ENCODE measurements at regions not wholly inside any gene's neighbourhood (a gene's known extent, or its start where the extent isn't known, plus 50 kb on each side); places are given as distances from the start of the nearest gene placed in this dataset.
"Not testable (repeated sequence)": the region's sequence is repeated elsewhere in the genome, so short reads cannot be mapped to it uniquely, and the experiment has no call there.

DNA sequence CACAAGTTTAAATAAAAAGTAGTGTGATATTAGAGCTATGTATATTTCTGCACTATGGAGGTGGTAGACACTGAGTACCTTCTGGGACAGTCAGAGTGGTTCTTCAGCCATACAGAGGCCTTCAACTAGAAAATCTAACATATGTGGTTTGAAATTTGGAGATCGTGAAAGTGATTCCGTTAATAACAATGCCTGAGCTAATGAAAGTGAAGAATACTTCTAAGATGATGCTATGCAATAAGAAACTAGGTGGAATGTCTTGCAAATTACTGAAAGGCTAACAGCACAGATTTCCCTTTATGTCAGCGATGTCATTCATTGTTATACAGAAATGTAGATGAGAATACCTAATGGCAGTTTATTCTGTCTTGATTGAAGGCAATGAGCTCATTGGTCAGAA is 1984.7 kb upstream of the RAG2 start:
- H3K9me3 ChIP-seq (replicated peaks) = peaks cover 3% of the 10 kb centered on the region; the same call in 1 of the 2 replicates
- H3K36me3 ChIP-seq = no peaks in the 10 kb centered on the region
- no peaks in the 10 kb centered on the region for H3K27me3 ChIP-seq (replicated peaks)
- peak in 1 of 2 experiments; percentile 1 for DNase-seq (ENCODE audit: low read depth in 1 of 2, low spot score in 2 of 2)
- H3K4me3 ChIP-seq = no peak overlapping the region
- H3K27ac ChIP-seq = 0 out of 2 replicates have a peak overlapping the region, but pooled peaks have one; percentile 8
- H3K4me1 ChIP-seq (replicated peaks) = 0 out of 2 replicates have a peak, but pooled peaks cover 3% of the 10 kb centered on the region

DNA sequence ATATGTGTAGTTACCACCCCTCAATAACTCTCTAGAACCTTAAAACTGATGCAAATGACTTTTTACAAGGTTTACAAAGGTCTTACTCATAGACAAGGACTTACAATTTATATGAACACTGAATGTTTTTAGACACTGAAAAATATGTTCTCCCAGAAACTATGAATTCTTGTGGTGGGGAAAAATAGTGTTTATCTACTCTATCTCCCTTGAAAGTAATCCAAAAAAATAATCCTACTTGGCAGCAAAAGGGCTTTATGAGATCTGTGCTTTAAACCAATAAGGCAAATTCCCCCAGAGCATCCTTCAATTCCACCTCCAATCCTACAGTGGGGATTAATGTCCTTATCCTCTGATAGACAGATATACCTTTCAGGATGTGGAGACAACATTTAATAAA is 1984.1 kb upstream of the RAG2 start:
- Histone ChIP-seq H3K4me1 (replicated peaks) (0 out of 2 replicates have a peak, but pooled peaks cover 3% of the 10 kb centered on the region), H3K27me3 (replicated peaks) (no peaks in the 10 kb centered on the region), H3K9me3 (replicated peaks) (peaks cover 4% of the 10 kb centered on the region; the same call in 1 of the 2 replicates), H3K36me3 (no peaks in the 10 kb centered on the region), H3K27ac (0 out of 2 replicates have a peak overlapping the region, but pooled peaks have one; percentile 8), H3K4me3 (no peak overlapping the region)
- no peak for DNase-seq (ENCODE audit: low read depth in 1 of 2, low spot score in 2 of 2)

GRCh38 chr11:38577769-38578168 is 1979.7 kb upstream of the RAG2 start:
- no peaks in the 10 kb centered on the region for H3K36me3 ChIP-seq
- DNase-seq (ENCODE audit: low read depth in 1 of 2, low spot score in 2 of 2) = no peak

DNA sequence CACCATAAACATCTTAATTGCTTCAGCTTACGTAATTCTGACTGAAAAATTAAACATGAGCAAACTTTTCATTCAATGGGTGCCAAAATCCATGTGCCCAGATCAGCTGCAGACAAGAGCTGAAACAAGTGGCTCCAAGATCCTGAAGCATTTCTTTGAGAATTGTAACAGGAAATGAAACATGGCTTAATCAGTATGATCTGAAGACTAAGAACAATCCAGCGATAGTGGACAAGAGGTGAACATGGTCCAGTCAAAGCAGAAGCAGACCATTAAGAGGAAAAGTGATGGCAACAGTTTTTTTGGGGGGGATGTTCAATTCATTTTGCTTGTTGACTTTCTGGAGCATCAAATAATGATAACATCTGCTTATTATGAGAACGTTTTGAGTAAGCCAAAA is 1964.5 kb upstream of the RAG2 start:
- no peak for DNase-seq (ENCODE audit: low read depth in 1 of 2, low spot score in 2 of 2)
- Histone ChIP-seq H3K36me3 (no peaks in the 10 kb centered on the region), H3K9me3 (replicated peaks) (no peaks in the 10 kb centered on the region), H3K27me3 (replicated peaks) (no peaks in the 10 kb centered on the region), H3K27ac (no peak overlapping the region), H3K4me3 (no peak overlapping the region), H3K4me1 (replicated peaks) (no peaks in the 10 kb centered on the region)

More at GRCh38 chr11:38577769-38578168, 1979.7 kb upstream of the RAG2 start:
- H3K4me3 ChIP-seq = no peak overlapping the region
- H3K27me3 ChIP-seq (replicated peaks) = no peaks in the 10 kb centered on the region
- no peak overlapping the region for H3K27ac ChIP-seq
- no peaks in the 10 kb centered on the region for H3K4me1 ChIP-seq (replicated peaks)
- H3K9me3 ChIP-seq (replicated peaks) = peaks cover 4% of the 10 kb centered on the region; the same call in 1 of the 2 replicates

- Histone ChIP-seq H3K36me3 (no peaks in the 10 kb centered on the region), H3K4me1 (replicated peaks) (no peaks in the 10 kb centered on the region), H3K9me3 (replicated peaks) (no peaks in the 10 kb centered on the region), H3K4me3 (no peak overlapping the region), H3K27ac (no peak overlapping the region), H3K27me3 (replicated peaks) (no peaks in the 10 kb centered on the region)
- no peak for DNase-seq (ENCODE audit: low read depth in 1 of 2, low spot score in 2 of 2)
Measured at GRCh38 chr11:38553148-38553547, 1955.1 kb upstream of the RAG2 start.

- Histone ChIP-seq H3K27ac (no peak overlapping the region), H3K27me3 (replicated peaks) (no peaks in the 10 kb centered on the region), H3K9me3 (replicated peaks) (no peaks in the 10 kb centered on the region), H3K4me3 (no peak overlapping the region), H3K4me1 (replicated peaks) (peaks cover 24% of the 10 kb centered on the region), H3K36me3 (no peaks in the 10 kb centered on the region)
- no peak for DNase-seq (ENCODE audit: low read depth in 1 of 2, low spot score in 2 of 2)
Measured at GRCh38 chr11:38547462-38547861, 1949.4 kb upstream of the RAG2 start.

- H3K4me1 ChIP-seq (replicated peaks) = peaks cover 25% of the 10 kb centered on the region
- H3K36me3 ChIP-seq = no peaks in the 10 kb centered on the region
- no peaks in the 10 kb centered on the region for H3K9me3 ChIP-seq (replicated peaks)
- H3K4me3 ChIP-seq = no peak overlapping the region
- peak overlapping the region; percentile 96 for H3K27ac ChIP-seq
- peak in 1 of 2 experiments; percentile 53 for DNase-seq (ENCODE audit: low read depth in 1 of 2, low spot score in 2 of 2)
- H3K27me3 ChIP-seq (replicated peaks) = no peaks in the 10 kb centered on the region
Measured at GRCh38 chr11:38543986-38544385, 1946.0 kb upstream of the RAG2 start.

DNA sequence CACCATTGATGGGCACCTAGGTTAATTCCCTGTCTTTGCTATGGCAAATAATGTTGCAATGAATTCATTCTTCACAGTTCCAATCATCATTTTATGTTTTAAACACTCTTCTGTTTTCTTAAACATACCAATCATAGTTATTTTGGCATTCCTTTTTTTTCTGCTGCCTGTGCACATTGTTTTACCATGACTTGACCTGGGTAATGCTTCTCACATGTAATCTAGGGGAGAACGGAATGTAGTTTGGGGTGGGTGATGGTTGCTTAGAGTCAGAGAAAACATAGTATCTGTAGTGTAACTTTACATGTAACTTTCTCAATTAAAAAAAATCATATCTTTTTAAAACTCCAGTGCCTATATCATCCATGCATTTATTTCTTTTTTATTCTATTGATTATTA is 1945.3 kb upstream of the RAG2 start:
- Histone ChIP-seq H3K9me3 (replicated peaks) (no peaks in the 10 kb centered on the region), H3K36me3 (no peaks in the 10 kb centered on the region), H3K27me3 (replicated peaks) (no peaks in the 10 kb centered on the region), H3K4me1 (replicated peaks) (peaks cover 25% of the 10 kb centered on the region), H3K4me3 (no peak overlapping the region), H3K27ac (peak overlapping the region; percentile 96)
- DNase-seq (ENCODE audit: low read depth in 1 of 2, low spot score in 2 of 2) = peak; percentile 48 to 77

GRCh38 chr11:38538866-38539680 is 1941.0 kb upstream of the RAG2 start:
- H3K36me3 ChIP-seq = no peaks in the 10 kb centered on the region
- H3K27ac ChIP-seq = no peak overlapping the region
- H3K4me3 ChIP-seq = no peak overlapping the region
- H3K4me1 ChIP-seq (replicated peaks) = peaks cover 10% of the 10 kb centered on the region
- no peak for DNase-seq (ENCODE audit: low read depth in 1 of 2, low spot score in 2 of 2)
- no peaks in the 10 kb centered on the region for H3K27me3 ChIP-seq (replicated peaks)
- H3K9me3 ChIP-seq (replicated peaks) = no peaks in the 10 kb centered on the region

DNA sequence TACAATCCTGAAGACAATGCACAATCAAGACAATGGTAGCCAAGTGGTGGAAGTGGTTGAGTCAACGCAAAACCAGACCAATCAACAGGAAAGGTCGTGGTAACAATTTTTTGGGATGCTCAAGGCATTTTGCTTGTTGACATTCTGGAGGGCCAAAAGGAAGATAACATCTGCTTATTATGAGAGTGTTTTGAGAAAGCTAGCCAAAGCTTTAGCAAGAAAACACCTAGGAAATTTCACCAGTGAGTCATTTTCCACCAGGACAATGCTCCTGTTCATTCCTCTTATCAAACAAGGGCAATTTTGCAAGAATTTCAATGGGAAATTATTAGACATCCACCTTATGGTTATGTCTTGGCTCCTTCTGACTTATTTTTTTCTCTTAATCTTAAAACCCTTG is 1932.2 kb upstream of the RAG2 start:
- 0 out of 2 replicates have a peak, but pooled peaks cover 4% of the 10 kb centered on the region for H3K9me3 ChIP-seq (replicated peaks)
- H3K36me3 ChIP-seq = no peaks in the 10 kb centered on the region
- H3K4me1 ChIP-seq (replicated peaks) = no peaks in the 10 kb centered on the region; the same call in 1 of the 2 replicates
- no peak overlapping the region for H3K27ac ChIP-seq
- H3K4me3 ChIP-seq = no peak overlapping the region
- DNase-seq (ENCODE audit: low read depth in 1 of 2, low spot score in 2 of 2) = peak in 1 of 2 experiments; percentile 12
- no peaks in the 10 kb centered on the region for H3K27me3 ChIP-seq (replicated peaks)

DNA sequence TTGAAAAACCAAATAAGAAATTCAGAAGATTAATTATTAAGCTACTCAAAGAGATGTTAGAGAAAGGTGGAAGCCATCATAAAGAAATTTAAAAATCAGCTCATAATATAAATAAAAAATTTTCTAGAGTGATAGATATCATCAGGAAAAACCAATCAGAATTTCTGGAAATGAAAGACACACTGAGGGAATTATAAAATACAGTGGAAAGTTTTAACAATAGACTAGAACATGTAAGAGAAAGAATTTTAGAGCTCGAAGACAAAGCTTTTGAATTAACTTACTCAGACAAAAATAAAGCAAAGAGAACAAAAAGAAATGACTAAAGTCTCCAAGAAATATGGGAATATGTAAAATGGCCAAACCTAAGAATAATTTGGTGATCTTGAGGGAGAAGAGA is 1926.9 kb upstream of the RAG2 start:
- Histone ChIP-seq H3K27me3 (replicated peaks) (no peaks in the 10 kb centered on the region), H3K4me3 (no peak overlapping the region), H3K9me3 (replicated peaks) (0 out of 2 replicates have a peak, but pooled peaks cover 2% of the 10 kb centered on the region), H3K4me1 (replicated peaks) (no peaks in the 10 kb centered on the region; the same call in 1 of the 2 replicates), H3K36me3 (no peaks in the 10 kb centered on the region), H3K27ac (no peak overlapping the region)
- no peak for DNase-seq (ENCODE audit: low read depth in 1 of 2, low spot score in 2 of 2)

GRCh38 chr11:38517991-38518390 is 1920.0 kb upstream of the RAG2 start:
- DNase-seq (ENCODE audit: low read depth in 1 of 2, low spot score in 2 of 2) = no peak
- no peaks in the 10 kb centered on the region for H3K9me3 ChIP-seq (replicated peaks)
- no peak overlapping the region for H3K4me3 ChIP-seq
- no peaks in the 10 kb centered on the region for H3K4me1 ChIP-seq (replicated peaks)
- no peaks in the 10 kb centered on the region for H3K36me3 ChIP-seq
- H3K27me3 ChIP-seq (replicated peaks) = no peaks in the 10 kb centered on the region
- H3K27ac ChIP-seq = no peak overlapping the region

DNA sequence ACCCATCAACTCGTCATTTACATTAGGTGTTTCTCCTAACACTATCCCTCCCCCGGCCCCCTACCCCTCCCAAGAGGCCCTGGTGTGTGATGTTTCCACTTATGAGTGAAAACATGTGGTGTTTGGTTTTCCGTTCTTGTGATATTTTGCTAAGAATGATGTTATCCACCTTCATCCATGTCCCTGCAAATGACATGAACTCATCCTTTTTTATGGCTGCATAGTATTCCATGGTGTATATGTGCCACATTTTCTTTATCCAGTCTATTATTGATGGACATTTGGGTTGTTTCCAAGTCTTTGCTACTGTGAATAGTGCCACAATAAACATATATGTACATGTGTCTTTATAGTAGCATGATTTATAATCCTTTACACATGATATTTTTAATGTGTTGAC is 1914.8 kb upstream of the RAG2 start:
- not testable (repeated sequence) for H3K4me3 ChIP-seq; H3K27ac ChIP-seq; H3K36me3 ChIP-seq; H3K4me1 ChIP-seq (replicated peaks); H3K9me3 ChIP-seq (replicated peaks); H3K27me3 ChIP-seq (replicated peaks); DNase-seq (ENCODE audit: low read depth in 1 of 2, low spot score in 2 of 2)

- Histone ChIP-seq H3K9me3 (replicated peaks) (0 out of 2 replicates have a peak, but pooled peaks cover 2% of the 10 kb centered on the region), H3K27me3 (replicated peaks) (no peaks in the 10 kb centered on the region), H3K4me1 (replicated peaks) (no peaks in the 10 kb centered on the region), H3K27ac (no peak overlapping the region), H3K4me3 (no peak overlapping the region), H3K36me3 (no peaks in the 10 kb centered on the region)
- DNase-seq (ENCODE audit: low read depth in 1 of 2, low spot score in 2 of 2) = no peak
Measured at GRCh38 chr11:38510041-38510440, 1912.0 kb upstream of the RAG2 start.

All from SJSA1 (cell line).